GM18498 (cell line): ENCODE measurements at regions not wholly inside any gene's neighbourhood (a gene's known extent, or its start where the extent isn't known, plus 50 kb on each side); places are given as distances from the start of the nearest gene placed in this dataset.
"Not testable (repeated sequence)": the region's sequence is repeated elsewhere in the genome, so short reads cannot be mapped to it uniquely, and the experiment has no call there.

Experiments used
- ATAC-seq: cut with Tn5 transposase; IDR thresholded peaks from one replicate; pipeline ENCODE4 v1.9.1; 2021; ENCODE audit warnings: mild to moderate bottlenecking, moderate library complexity; ENCODE audit not compliant: unreplicated experiment

GRCh38 chr12:34219046-34219770, 196.9 kb downstream of the ALG10 start:
- ATAC-seq = no peak

GRCh38 chr12:34220079-34220478, 197.8 kb downstream of the ALG10 start:
- ATAC-seq = not testable (repeated sequence)

- ATAC-seq = no peak
These were observed 201.3 kb downstream of the ALG10 start for GRCh38 chr12:34223640-34224039.

GRCh38 chr12:34226044-34226443, 203.7 kb downstream of the ALG10 start:
- ATAC-seq = not testable (repeated sequence)

GRCh38 chr12:34228046-34228445, 205.8 kb downstream of the ALG10 start:
- ATAC-seq = not testable (repeated sequence)

- not testable (repeated sequence) for ATAC-seq
These were observed 206.7 kb downstream of the ALG10 start for GRCh38 chr12:34229033-34229432.

GRCh38 chr12:34233618-34234017, 211.3 kb downstream of the ALG10 start:
- ATAC-seq = no peak

- no peak for ATAC-seq
These were observed 213.8 kb downstream of the ALG10 start for GRCh38 chr12:34236073-34236472.

GRCh38 chr12:34244608-34245007, 222.3 kb downstream of the ALG10 start:
- no peak for ATAC-seq

- ATAC-seq = no peak
These were observed 227.0 kb downstream of the ALG10 start for GRCh38 chr12:34249271-34249670.

- ATAC-seq = not testable (repeated sequence)
These were observed 229.6 kb downstream of the ALG10 start for GRCh38 chr12:34251879-34252278.

- ATAC-seq = no peak
These were observed 231.4 kb downstream of the ALG10 start for GRCh38 chr12:34253674-34254073.

- no peak for ATAC-seq
These were observed 234.8 kb downstream of the ALG10 start for GRCh38 chr12:34257093-34257492.

GRCh38 chr12:34262140-34262539, 239.8 kb downstream of the ALG10 start:
- ATAC-seq = not testable (repeated sequence)

- ATAC-seq = no peak
These were observed 241.8 kb downstream of the ALG10 start for GRCh38 chr12:34264110-34264509.

GRCh38 chr12:34273703-34274102, 251.4 kb downstream of the ALG10 start:
- not testable (repeated sequence) for ATAC-seq

GRCh38 chr12:34275129-34275528, 252.8 kb downstream of the ALG10 start:
- ATAC-seq = no peak

GRCh38 chr12:34286483-34286882, 264.2 kb downstream of the ALG10 start:
- ATAC-seq = no peak

- no peak for ATAC-seq
These were observed 264.6 kb downstream of the ALG10 start for GRCh38 chr12:34286934-34287333.

- ATAC-seq = no peak
These were observed 265.1 kb downstream of the ALG10 start for GRCh38 chr12:34287437-34287836.

GRCh38 chr12:34287986-34288962, 266.0 kb downstream of the ALG10 start:
- ATAC-seq = no peak

GRCh38 chr12:34288963-34289345, 266.7 kb downstream of the ALG10 start:
- no peak for ATAC-seq
